GM23338 (cell line): ENCODE measurements at regions not wholly inside any gene's neighbourhood (a gene's known extent, or its start where the extent isn't known, plus 50 kb on each side); places are given as distances from the start of the nearest gene placed in this dataset.
A peak's percentile ranks its signal among the peaks of the same experiment; 100 is the strongest.

Experiments
- ATAC-seq: fragments of 200-7000 bp; cut with Tn5 transposase; 3 replicates; pipeline ENCODE4 v1.9.1; 2020
- DNase-seq: peaks from one replicate; pipeline ENCODE4 v3.0.0-alpha.2; 2015; ENCODE audit warnings: low spot score
- H2AFZ ChIP-seq: fragments of 200-600 bp; sonication (generic); 2 replicates; pipeline ENCODE4 v1.8.0; 2016; ENCODE audit warnings: antibody characterized with exemption, mild to moderate bottlenecking, moderate library complexity
- H3F3A ChIP-seq: fragments of 200-600 bp; sonication (generic); replicated peaks from 2 replicates; pipeline ENCODE4 v1.8.0; 2017; ENCODE audit warnings: antibody characterized with exemption, mixed run types, low read depth
- H3K27ac ChIP-seq: fragments of 200-600 bp; sonication (generic); 2 replicates; pipeline ENCODE4 v1.6.1; 2016; ENCODE audit warnings: low read depth
- H3K27me3 ChIP-seq: fragments of 200-600 bp; sonication (generic); 2 replicates; pipeline ENCODE4 v1.8.0; 2016; ENCODE audit warnings: mild to moderate bottlenecking, mixed run types, moderate library complexity; ENCODE audit not compliant: insufficient read depth
- H3K36me3 ChIP-seq: fragments of 200-600 bp; sonication (generic); 2 replicates; pipeline ENCODE4 v1.8.0; 2016; ENCODE audit warnings: mild to moderate bottlenecking; ENCODE audit not compliant: insufficient read depth
- H3K4me1 ChIP-seq: fragments of 200-600 bp; sonication (generic); 2 replicates; pipeline ENCODE4 v1.8.0; 2016; ENCODE audit warnings: mild to moderate bottlenecking, moderate library complexity; ENCODE audit not compliant: insufficient read depth
- H3K4me2 ChIP-seq: fragments of 200-600 bp; sonication (generic); 2 replicates; pipeline ENCODE4 v1.7.1; 2017; ENCODE audit warnings: mixed run types
- H3K4me3 ChIP-seq: fragments of 200-600 bp; sonication (generic); 2 replicates; pipeline ENCODE4 v1.6.1; 2016; ENCODE audit warnings: mixed run types
- H3K79me2 ChIP-seq: fragments of 200-600 bp; sonication (generic); replicated peaks from 2 replicates; pipeline ENCODE4 v1.8.0; 2017; ENCODE audit warnings: mild to moderate bottlenecking; ENCODE audit not compliant: insufficient read depth
- H3K9me2 ChIP-seq: fragments of 200-600 bp; sonication (generic); 2 replicates; pipeline ENCODE4 v1.8.0; 2017; ENCODE audit not compliant: insufficient read depth
- H4K20me1 ChIP-seq: fragments of 200-600 bp; sonication (generic); replicated peaks from 2 replicates; pipeline ENCODE4 v1.8.0; 2017; ENCODE audit warnings: mild to moderate bottlenecking; ENCODE audit not compliant: insufficient read depth
- H3K27ac Mint-ChIP-seq: 2 replicates; pipeline ENCODE4 v1.8.0; 2020; ENCODE audit warnings: inconsistent platforms, mild to moderate bottlenecking, moderate library complexity, mixed read lengths
- H3K27me3 Mint-ChIP-seq: 3 replicates; pipeline ENCODE4 v1.8.0; 2022; ENCODE audit warnings: low read depth, mild to moderate bottlenecking, moderate library complexity, mixed read lengths, inconsistent platforms; ENCODE audit not compliant: insufficient read depth, poor library complexity
- H3K36me3 Mint-ChIP-seq: 3 replicates; pipeline ENCODE4 v1.8.0; 2021; ENCODE audit warnings: low read depth, mild to moderate bottlenecking, inconsistent platforms, moderate library complexity, mixed read lengths
- H3K4me1 Mint-ChIP-seq: 3 replicates; pipeline ENCODE4 v1.8.0; 2020; ENCODE audit warnings: mild to moderate bottlenecking, inconsistent platforms, mixed read lengths
- H3K4me3 Mint-ChIP-seq: 3 replicates; pipeline ENCODE4 v1.8.0; 2021; ENCODE audit warnings: moderate library complexity, mild to moderate bottlenecking, inconsistent platforms, mixed read lengths
- H3K9me3 Mint-ChIP-seq: 3 replicates; pipeline ENCODE4 v1.8.0; 2020; ENCODE audit warnings: moderate library complexity, mild to moderate bottlenecking, inconsistent platforms, mixed read lengths
- CREB1 ChIP-seq: fragments of 250-450 bp; sonication (Bioruptor Pico); IDR thresholded peaks from 2 replicates; pipeline ENCODE4 v1.5.0; 2020; ENCODE audit warnings: low read depth, mild to moderate bottlenecking, moderate library complexity
- CTCF ChIP-seq, 2 experiments: fragments of 200-600 bp in 1 of 2; sonication (generic) in 1 of 2; conservative IDR thresholded peaks; 2 replicates each; pipeline versions ENCODE4 v1.5.1 to v1.6.1; 2016 to 2017; ENCODE audit warnings: antibody characterized with exemption in 2 of 2, low read depth in 2 of 2, mild to moderate bottlenecking in 2 of 2, moderate library complexity in 1 of 2
- ETS1 ChIP-seq: IDR thresholded peaks from 2 replicates; pipeline ENCODE4 v1.6.1; 2016; ENCODE audit warnings: antibody characterized with exemption
- EZH2phosphoT487 ChIP-seq: fragments of 200-600 bp; sonication (generic); IDR thresholded peaks from one replicate; pipeline ENCODE4 v1.8.1; 2018; ENCODE audit warnings: antibody characterized with exemption; ENCODE audit not compliant: unreplicated experiment
- JUNB ChIP-seq: IDR thresholded peaks from one replicate; pipeline ENCODE4 v1.6.1; 2016; ENCODE audit warnings: antibody characterized with exemption; ENCODE audit not compliant: unreplicated experiment
- NANOG ChIP-seq: IDR thresholded peaks from 2 replicates; pipeline ENCODE4 v1.6.1; 2016; ENCODE audit warnings: antibody characterized with exemption, borderline replicate concordance
- POLR2AphosphoS5 ChIP-seq: IDR thresholded peaks from 2 replicates; pipeline ENCODE4 v1.6.1; 2016; ENCODE audit warnings: antibody characterized with exemption, low read depth
- REST ChIP-seq: IDR thresholded peaks from one replicate; pipeline ENCODE4 v1.6.1; 2018; ENCODE audit warnings: antibody characterized with exemption; ENCODE audit not compliant: unreplicated experiment
- STAT1 ChIP-seq: IDR thresholded peaks from one replicate; pipeline ENCODE4 v1.6.1; 2016; ENCODE audit warnings: antibody characterized with exemption; ENCODE audit not compliant: unreplicated experiment
- ZNF331 ChIP-seq: fragments of 250-450 bp; sonication (Bioruptor Pico); IDR thresholded peaks from 2 replicates; pipeline ENCODE4 v1.5.0; 2020; ENCODE audit warnings: low read depth, mild to moderate bottlenecking, moderate library complexity
- ZNF462 ChIP-seq: fragments of 250-450 bp; sonication (Bioruptor Pico); IDR thresholded peaks from 2 replicates; pipeline ENCODE4 v1.5.0; 2020; ENCODE audit warnings: mild to moderate bottlenecking, moderate library complexity

GRCh38 chr11:134943544-134943943, 531.5 kb upstream of the B3GAT1 start:
- DNase-seq, result no peak
- no peaks in the 10 kb centered on the region for H3K79me2 ChIP-seq
- Mint-ChIP-seq H3K9me3 (no peaks in the 10 kb centered on the region), H3K27ac (no peak overlapping the region), H3K4me1 (peaks cover 45% of the 10 kb centered on the region), H3K36me3 (no peaks in the 10 kb centered on the region), H3K27me3 (peaks cover 9% of the 10 kb centered on the region), H3K4me3 (no peak overlapping the region)
- no peaks in the 10 kb centered on the region for H3F3A ChIP-seq
- H3K9me2 ChIP-seq, result no peaks in the 10 kb centered on the region
- no peak for ATAC-seq
- H3K27me3 ChIP-seq, result no peaks in the 10 kb centered on the region
- no peaks in the 10 kb centered on the region for H4K20me1 ChIP-seq
- H3K27ac ChIP-seq, result no peak overlapping the region
- H3K4me3 ChIP-seq, result no peak overlapping the region
- TF ChIP-seq JUNB (no peak), ZNF462 (CRISPR knock-in tag) (no peak), ZNF331 (CRISPR knock-in tag) (no peak), EZH2phosphoT487 (no peak), REST (no peak), STAT1 (no peak), NANOG (no peak), CREB1 (CRISPR knock-in tag) (no peak), ETS1 (no peak), CTCF (conservative IDR thresholded peaks at IDR 0.05; ENCODE audit: low read depth in 2 of 2) (no peak), POLR2AphosphoS5 (no peak)
- no peaks in the 10 kb centered on the region for H3K36me3 ChIP-seq
- peaks cover 16% of the 10 kb centered on the region for H3K4me1 ChIP-seq
- peak overlapping the region; percentile 52; the same call in 1 of the 2 replicates for H2AFZ ChIP-seq
- H3K4me2 ChIP-seq, result no peak overlapping the region
